ENCODE measurements at regions not wholly inside any gene's neighbourhood (a gene's known extent, or its start where the extent isn't known, plus 50 kb on each side); places are given as distances from the start of the nearest gene placed in this dataset.

DNA sequence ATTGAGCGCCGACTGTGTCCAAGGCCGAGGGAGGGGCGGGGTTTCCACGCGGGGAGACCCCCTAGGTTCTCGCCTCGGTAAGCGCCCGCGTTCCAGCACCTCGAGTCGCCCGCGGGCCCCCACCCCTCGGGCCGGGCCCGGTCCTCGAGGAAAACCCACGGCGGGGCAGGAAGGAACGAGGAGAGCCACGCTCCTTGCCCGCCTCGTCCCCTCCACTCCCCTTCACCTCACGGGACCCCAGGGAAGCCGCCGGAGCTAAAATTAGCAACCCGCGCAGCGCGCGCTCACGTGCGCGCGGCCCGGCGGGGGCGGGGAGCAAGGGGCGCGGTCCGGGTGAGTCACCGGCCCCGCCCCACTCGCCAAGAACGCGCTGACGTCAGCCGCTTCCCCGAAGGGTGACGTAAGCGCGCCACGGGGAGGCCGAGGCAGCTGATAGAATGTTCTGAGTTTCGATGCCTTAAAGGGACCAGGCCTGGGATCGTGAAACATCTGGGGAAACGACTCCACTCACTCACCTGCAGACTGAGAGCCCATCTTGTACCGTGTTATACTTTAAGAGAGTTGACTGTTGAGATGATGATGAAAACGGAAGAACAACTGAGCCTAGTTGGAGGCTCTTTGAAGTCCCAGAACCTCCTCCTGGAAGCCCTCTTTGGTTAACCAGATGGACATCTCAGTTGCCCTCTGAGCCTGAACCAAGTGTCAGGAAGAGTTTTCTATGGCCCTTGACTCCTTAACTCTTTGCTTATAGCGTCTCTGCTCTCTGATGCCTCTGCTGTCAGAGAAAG, 49.7 kb upstream of the ATF3 start (continued):
- TF ChIP-seq NBN (IDR thresholded peaks at IDR 0.05), result peak; percentile 61; the same call in 1 of the 2 replicates
- TF ChIP-seq, protein P1, sequence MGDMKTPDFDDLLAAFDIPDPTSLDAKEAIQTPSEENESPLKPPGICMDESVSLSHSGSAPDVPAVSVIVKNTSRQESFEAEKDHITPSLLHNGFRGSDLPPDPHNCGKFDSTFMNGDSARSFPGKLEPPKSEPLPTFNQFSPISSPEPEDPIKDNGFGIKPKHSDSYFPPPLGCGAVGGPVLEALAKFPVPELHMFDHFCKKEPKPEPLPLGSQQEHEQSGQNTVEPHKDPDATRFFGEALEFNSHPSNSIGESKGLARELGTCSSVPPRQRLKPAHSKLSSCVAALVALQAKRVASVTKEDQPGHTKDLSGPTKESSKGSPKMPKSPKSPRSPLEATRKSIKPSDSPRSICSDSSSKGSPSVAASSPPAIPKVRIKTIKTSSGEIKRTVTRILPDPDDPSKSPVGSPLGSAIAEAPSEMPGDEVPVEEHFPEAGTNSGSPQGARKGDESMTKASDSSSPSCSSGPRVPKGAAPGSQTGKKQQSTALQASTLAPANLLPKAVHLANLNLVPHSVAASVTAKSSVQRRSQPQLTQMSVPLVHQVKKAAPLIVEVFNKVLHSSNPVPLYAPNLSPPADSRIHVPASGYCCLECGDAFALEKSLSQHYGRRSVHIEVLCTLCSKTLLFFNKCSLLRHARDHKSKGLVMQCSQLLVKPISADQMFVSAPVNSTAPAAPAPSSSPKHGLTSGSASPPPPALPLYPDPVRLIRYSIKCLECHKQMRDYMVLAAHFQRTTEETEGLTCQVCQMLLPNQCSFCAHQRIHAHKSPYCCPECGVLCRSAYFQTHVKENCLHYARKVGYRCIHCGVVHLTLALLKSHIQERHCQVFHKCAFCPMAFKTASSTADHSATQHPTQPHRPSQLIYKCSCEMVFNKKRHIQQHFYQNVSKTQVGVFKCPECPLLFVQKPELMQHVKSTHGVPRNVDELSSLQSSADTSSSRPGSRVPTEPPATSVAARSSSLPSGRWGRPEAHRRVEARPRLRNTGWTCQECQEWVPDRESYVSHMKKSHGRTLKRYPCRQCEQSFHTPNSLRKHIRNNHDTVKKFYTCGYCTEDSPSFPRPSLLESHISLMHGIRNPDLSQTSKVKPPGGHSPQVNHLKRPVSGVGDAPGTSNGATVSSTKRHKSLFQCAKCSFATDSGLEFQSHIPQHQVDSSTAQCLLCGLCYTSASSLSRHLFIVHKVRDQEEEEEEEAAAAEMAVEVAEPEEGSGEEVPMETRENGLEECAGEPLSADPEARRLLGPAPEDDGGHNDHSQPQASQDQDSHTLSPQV (IDR thresholded peaks at IDR 0.05), result 0 out of 2 replicates have a peak, but pooled peaks have one; percentile 24
- TF ChIP-seq GATAD2B (conservative IDR thresholded peaks at IDR 0.05; ENCODE audit: low read depth), result no peak; the same call in none of the 2 replicates
- no peak for TF ChIP-seq KLF5 (IDR thresholded peaks at IDR 0.05; ENCODE audit: partially characterized antibody)
- TF ChIP-seq FOS (IDR thresholded peaks at IDR 0.05; ENCODE audit: borderline replicate concordance, extremely low read depth, insufficient read length), result no peak
- peak; percentile 93 for TF ChIP-seq IKZF1 (conservative IDR thresholded peaks at IDR 0.05)
- TF ChIP-seq, protein P2, sequence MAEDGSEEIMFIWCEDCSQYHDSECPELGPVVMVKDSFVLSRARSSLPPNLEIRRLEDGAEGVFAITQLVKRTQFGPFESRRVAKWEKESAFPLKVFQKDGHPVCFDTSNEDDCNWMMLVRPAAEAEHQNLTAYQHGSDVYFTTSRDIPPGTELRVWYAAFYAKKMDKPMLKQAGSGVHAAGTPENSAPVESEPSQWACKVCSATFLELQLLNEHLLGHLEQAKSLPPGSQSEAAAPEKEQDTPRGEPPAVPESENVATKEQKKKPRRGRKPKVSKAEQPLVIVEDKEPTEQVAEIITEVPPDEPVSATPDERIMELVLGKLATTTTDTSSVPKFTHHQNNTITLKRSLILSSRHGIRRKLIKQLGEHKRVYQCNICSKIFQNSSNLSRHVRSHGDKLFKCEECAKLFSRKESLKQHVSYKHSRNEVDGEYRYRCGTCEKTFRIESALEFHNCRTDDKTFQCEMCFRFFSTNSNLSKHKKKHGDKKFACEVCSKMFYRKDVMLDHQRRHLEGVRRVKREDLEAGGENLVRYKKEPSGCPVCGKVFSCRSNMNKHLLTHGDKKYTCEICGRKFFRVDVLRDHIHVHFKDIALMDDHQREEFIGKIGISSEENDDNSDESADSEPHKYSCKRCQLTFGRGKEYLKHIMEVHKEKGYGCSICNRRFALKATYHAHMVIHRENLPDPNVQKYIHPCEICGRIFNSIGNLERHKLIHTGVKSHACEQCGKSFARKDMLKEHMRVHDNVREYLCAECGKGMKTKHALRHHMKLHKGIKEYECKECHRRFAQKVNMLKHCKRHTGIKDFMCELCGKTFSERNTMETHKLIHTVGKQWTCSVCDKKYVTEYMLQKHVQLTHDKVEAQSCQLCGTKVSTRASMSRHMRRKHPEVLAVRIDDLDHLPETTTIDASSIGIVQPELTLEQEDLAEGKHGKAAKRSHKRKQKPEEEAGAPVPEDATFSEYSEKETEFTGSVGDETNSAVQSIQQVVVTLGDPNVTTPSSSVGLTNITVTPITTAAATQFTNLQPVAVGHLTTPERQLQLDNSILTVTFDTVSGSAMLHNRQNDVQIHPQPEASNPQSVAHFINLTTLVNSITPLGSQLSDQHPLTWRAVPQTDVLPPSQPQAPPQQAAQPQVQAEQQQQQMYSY (CRISPR knock-in tag; IDR thresholded peaks at IDR 0.05), result no peak
- peak; percentile 11 for TF ChIP-seq SIX5 (IDR thresholded peaks at IDR 0.05; ENCODE audit: low read depth, low read length, severe bottlenecking)
- TF ChIP-seq CUX1 (IDR thresholded peaks at IDR 0.05; ENCODE audit: insufficient replicate concordance, low read depth, low read length), result no peak
- TF ChIP-seq MEF2B (IDR thresholded peaks at IDR 0.05; ENCODE audit: partially characterized antibody, poor library complexity, severe bottlenecking), result peak; percentile 92
- no peak for TF ChIP-seq NFIC (IDR thresholded peaks at IDR 0.05; ENCODE audit: low read depth, low read length)
- TF ChIP-seq SREBF2 (IDR thresholded peaks at IDR 0.05; ENCODE audit: low read length), result no peak
- TF ChIP-seq RFX5 (IDR thresholded peaks at IDR 0.05; ENCODE audit: low read depth, low read length), result no peak
- TF ChIP-seq, protein P3, sequence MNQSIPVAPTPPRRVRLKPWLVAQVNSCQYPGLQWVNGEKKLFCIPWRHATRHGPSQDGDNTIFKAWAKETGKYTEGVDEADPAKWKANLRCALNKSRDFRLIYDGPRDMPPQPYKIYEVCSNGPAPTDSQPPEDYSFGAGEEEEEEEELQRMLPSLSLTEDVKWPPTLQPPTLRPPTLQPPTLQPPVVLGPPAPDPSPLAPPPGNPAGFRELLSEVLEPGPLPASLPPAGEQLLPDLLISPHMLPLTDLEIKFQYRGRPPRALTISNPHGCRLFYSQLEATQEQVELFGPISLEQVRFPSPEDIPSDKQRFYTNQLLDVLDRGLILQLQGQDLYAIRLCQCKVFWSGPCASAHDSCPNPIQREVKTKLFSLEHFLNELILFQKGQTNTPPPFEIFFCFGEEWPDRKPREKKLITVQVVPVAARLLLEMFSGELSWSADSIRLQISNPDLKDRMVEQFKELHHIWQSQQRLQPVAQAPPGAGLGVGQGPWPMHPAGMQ (IDR thresholded peaks at IDR 0.05; ENCODE audit: borderline replicate concordance), result no peak
- no peak for TF ChIP-seq RBBP5 (conservative IDR thresholded peaks at IDR 0.05)
